Esophagus muscularis mucosa (tissue), 4 donors: ENCODE measurements at regions not wholly inside any gene's neighbourhood (a gene's known extent, or its start where the extent isn't known, plus 50 kb on each side); places are given as distances from the start of the nearest gene placed in this dataset.

ENCODE experiments used
- DNase-seq: peaks from one replicate; pipeline ENCODE4 v3.0.0-alpha.2; 2017; ENCODE audit errors: extremely low spot score
- H3K27ac ChIP-seq, 4 donors: fragments of 200-600 bp; sonication (generic); replicated peaks in 1 of 4; 1 replicate in 3 of 4; 2 replicates in 1 of 4; pipeline ENCODE4 v1.5.1; 2016 to 2019; ENCODE audit warnings: mild to moderate bottlenecking in 1 of 4
- H3K27me3 ChIP-seq, 4 donors: fragments of 200-600 bp; sonication (generic); one replicate each; pipeline versions ENCODE4 v1.5.1 to v1.6.0; 2016 to 2019
- H3K36me3 ChIP-seq, 4 donors: fragments of 200-600 bp; sonication (generic); one replicate each; pipeline ENCODE4 v1.5.1; 2016 to 2019
- H3K4me1 ChIP-seq, 4 donors: fragments of 200-600 bp; sonication (generic); one replicate each; pipeline ENCODE4 v1.5.1; 2016 to 2019
- H3K4me3 ChIP-seq, 4 donors: fragments of 200-600 bp; sonication (generic); 1 replicate in 2 of 4; 2 replicates in 2 of 4; pipeline ENCODE4 v1.5.1; 2016 to 2019; ENCODE audit warnings: mild to moderate bottlenecking in 4 of 4, moderate library complexity in 1 of 4
- H3K9me3 ChIP-seq, 4 donors: fragments of 200-600 bp; sonication (generic); 1 replicate in 3 of 4; 2 replicates in 1 of 4; pipeline ENCODE4 v1.5.1; 2016 to 2019
- CTCF ChIP-seq, 3 experiments: fragments of 200-600 bp in 2 of 3; fragments of 450-650 bp in 1 of 3; sonication (generic) in 2 of 3; IDR thresholded peaks; one replicate each; pipeline ENCODE4 v1.5.1; 2017 to 2019; ENCODE audit warnings: antibody characterized with exemption in 3 of 3, mild to moderate bottlenecking in 2 of 3, moderate library complexity in 1 of 3
- EP300 ChIP-seq: sonication (generic); formaldehyde crosslinking; IDR thresholded peaks from one replicate; pipeline ENCODE4 v1.6.1; 2017; ENCODE audit warnings: antibody characterized with exemption
- POLR2A ChIP-seq: fragments of 450-650 bp; IDR thresholded peaks from one replicate; pipeline ENCODE4 v1.6.1; 2017; ENCODE audit warnings: antibody characterized with exemption, moderate library complexity, mild to moderate bottlenecking, low read depth
- POLR2AphosphoS5 ChIP-seq, 2 donors: sonication (generic); formaldehyde crosslinking; IDR thresholded peaks; one replicate each; pipeline ENCODE4 v1.6.1; 2017; ENCODE audit warnings: antibody characterized with exemption in 2 of 2
- WGBS: methylation state at CpG from one replicate; pipeline ENCODE4 v1.1.5; 2018; 5-methylcytosine and 5-hydroxymethylcytosine counted together
- intact Hi-C: fragments of 100-400 bp; cut with DNase I; formaldehyde crosslinking; loops from one replicate; pipeline ENCODE4 v1.15.1; 2023

GRCh38 chr17:37820995-37821713 is 76.3 kb upstream of the HNF1B start:
- no peaks in the 10 kb centered on the region for H3K9me3 ChIP-seq
- 93% methylated on average over 5 of the region's 5 CpGs for WGBS
- intact Hi-C loops = no loop called here
- TF ChIP-seq CTCF (IDR thresholded peaks at IDR 0.05) (no peak), EP300 (no peak), POLR2A (no peak), POLR2AphosphoS5 (IDR thresholded peaks at IDR 0.05) (no peak)
- H3K36me3 ChIP-seq = no peaks in the 10 kb centered on the region
- H3K4me3 ChIP-seq = no peak overlapping the region
- H3K27me3 ChIP-seq = peaks cover 0 to under 1% (median 0%) of the 10 kb centered on the region in 4 donors
- DNase-seq = no peak
- peaks cover 0 to 5% (median 1%) of the 10 kb centered on the region in 4 donors for H3K4me1 ChIP-seq
- no peak overlapping the region for H3K27ac ChIP-seq

- Histone ChIP-seq H3K36me3 (no peaks in the 10 kb centered on the region), H3K4me3 (no peak overlapping the region), H3K27me3 (peaks cover 0 to 7% (median 0%) of the 10 kb centered on the region in 4 donors), H3K27ac (no peak overlapping the region), H3K4me1 (peaks cover 0 to 5% (median 1%) of the 10 kb centered on the region in 4 donors), H3K9me3 (no peaks in the 10 kb centered on the region)
- DNase-seq = no peak
- intact Hi-C loops = no loop called here
- WGBS = 64% methylated on average over 4 of the region's 4 CpGs
- TF ChIP-seq POLR2AphosphoS5 (IDR thresholded peaks at IDR 0.05) (no peak), CTCF (IDR thresholded peaks at IDR 0.05) (no peak), EP300 (no peak), POLR2A (no peak)
These were observed 75.6 kb upstream of the HNF1B start for GRCh38 chr17:37820313-37820994.

- Histone ChIP-seq H3K4me3 (no peak overlapping the region), H3K4me1 (peaks cover 0 to 3% (median 0%) of the 10 kb centered on the region in 4 donors), H3K36me3 (no peaks in the 10 kb centered on the region), H3K27ac (no peak overlapping the region), H3K27me3 (peaks cover 0 to 19% (median 0%) of the 10 kb centered on the region in 4 donors), H3K9me3 (no peaks in the 10 kb centered on the region)
- no peak for DNase-seq
- intact Hi-C loops = loop anchor here (10.0 kb wide), 1 partner anchor 504 kb away; no protein-coding TSS in a partner anchor
- TF ChIP-seq POLR2A (no peak), CTCF (IDR thresholded peaks at IDR 0.05) (no peak), EP300 (no peak), POLR2AphosphoS5 (IDR thresholded peaks at IDR 0.05) (no peak)
- WGBS = 30% methylated on average over 3 of the region's 3 CpGs
These were observed 73.8 kb upstream of the HNF1B start for GRCh38 chr17:37818689-37819088.

GRCh38 chr17:37816950-37817349 is 72.1 kb upstream of the HNF1B start:
- intact Hi-C loops = loop anchor here (10.0 kb wide), 1 partner anchor 502 kb away; no protein-coding TSS in a partner anchor
- TF ChIP-seq CTCF (IDR thresholded peaks at IDR 0.05) (no peak), POLR2AphosphoS5 (IDR thresholded peaks at IDR 0.05) (no peak), EP300 (no peak), POLR2A (no peak)
- DNase-seq = no peak
- H3K4me1 ChIP-seq = peaks cover 0 to 3% (median 0%) of the 10 kb centered on the region in 4 donors
- peaks cover 0 to 2% (median 0%) of the 10 kb centered on the region in 4 donors for H3K9me3 ChIP-seq
- H3K4me3 ChIP-seq = no peak overlapping the region
- H3K27ac ChIP-seq = no peak overlapping the region
- H3K36me3 ChIP-seq = no peaks in the 10 kb centered on the region
- 25% methylated on average over 2 of the region's 2 CpGs for WGBS
- H3K27me3 ChIP-seq = peaks cover 0 to 32% (median 0%) of the 10 kb centered on the region in 4 donors
